Spleen (tissue), 7 donors: ENCODE measurements at regions not wholly inside any gene's neighbourhood (a gene's known extent, or its start where the extent isn't known, plus 50 kb on each side); places are given as distances from the start of the nearest gene placed in this dataset.

Experiments used
- POLR2AphosphoS5 ChIP-seq, 3 donors: sonication (generic); formaldehyde crosslinking; IDR thresholded peaks; one replicate each; pipeline ENCODE4 v1.5.1; 2017; ENCODE audit warnings: antibody characterized with exemption in 3 of 3
- TF ChIP-seq, protein P1 (sequence below), 11 experiments: fragments of 200-600 bp in 7 of 11; fragments of 450-650 bp in 4 of 11; sonication (generic) in 4 of 11; IDR thresholded peaks in 8 of 11; conservative IDR thresholded peaks in 3 of 11; 1 replicate in 7 of 11; 2 replicates in 4 of 11; pipeline versions ENCODE4 v1.4.0 to v1.8.0; 2016 to 2021; ENCODE audit warnings: antibody characterized with exemption in 11 of 11, inconsistent platforms in 4 of 11, mild to moderate bottlenecking in 1 of 11
- donor health status: DM: no; HTN: no; CAD: no; lungs with moderate emphysema.
- donor health status: DM: no; HTN: no; CAD: no.
- donor health status: DM: no; HTN: no; CAD: no.

DNA sequence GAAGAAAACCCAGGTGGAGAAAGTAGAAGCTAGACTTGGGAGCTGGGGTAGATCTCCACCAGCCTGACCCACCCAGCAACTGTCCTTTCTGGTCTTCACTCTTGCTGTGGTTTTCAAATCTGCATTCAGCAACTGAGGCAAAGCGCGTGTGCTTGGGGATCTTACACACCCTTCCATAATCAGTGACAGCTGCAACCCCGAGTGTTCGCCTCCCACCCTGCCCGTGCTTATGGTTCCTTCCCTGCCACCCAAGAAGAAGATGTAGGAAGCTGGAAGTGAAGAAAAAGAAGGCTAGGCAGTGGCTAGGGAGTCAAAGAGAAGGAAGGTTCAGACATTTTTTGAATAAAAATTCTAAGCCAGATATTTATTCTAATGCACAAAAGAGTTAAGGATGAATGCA lies 162.6 kb upstream of the CCND2 start:
- TF ChIP-seq, protein P1, sequence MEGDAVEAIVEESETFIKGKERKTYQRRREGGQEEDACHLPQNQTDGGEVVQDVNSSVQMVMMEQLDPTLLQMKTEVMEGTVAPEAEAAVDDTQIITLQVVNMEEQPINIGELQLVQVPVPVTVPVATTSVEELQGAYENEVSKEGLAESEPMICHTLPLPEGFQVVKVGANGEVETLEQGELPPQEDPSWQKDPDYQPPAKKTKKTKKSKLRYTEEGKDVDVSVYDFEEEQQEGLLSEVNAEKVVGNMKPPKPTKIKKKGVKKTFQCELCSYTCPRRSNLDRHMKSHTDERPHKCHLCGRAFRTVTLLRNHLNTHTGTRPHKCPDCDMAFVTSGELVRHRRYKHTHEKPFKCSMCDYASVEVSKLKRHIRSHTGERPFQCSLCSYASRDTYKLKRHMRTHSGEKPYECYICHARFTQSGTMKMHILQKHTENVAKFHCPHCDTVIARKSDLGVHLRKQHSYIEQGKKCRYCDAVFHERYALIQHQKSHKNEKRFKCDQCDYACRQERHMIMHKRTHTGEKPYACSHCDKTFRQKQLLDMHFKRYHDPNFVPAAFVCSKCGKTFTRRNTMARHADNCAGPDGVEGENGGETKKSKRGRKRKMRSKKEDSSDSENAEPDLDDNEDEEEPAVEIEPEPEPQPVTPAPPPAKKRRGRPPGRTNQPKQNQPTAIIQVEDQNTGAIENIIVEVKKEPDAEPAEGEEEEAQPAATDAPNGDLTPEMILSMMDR (IDR thresholded peaks at IDR 0.05 in 8 of 11, conservative IDR thresholded peaks at IDR 0.05 in 3 of 11) = no peak
- no peak for TF ChIP-seq POLR2AphosphoS5 (IDR thresholded peaks at IDR 0.05)
